GM15510 (cell line): ENCODE measurements at regions not wholly inside any gene's neighbourhood (a gene's known extent, or its start where the extent isn't known, plus 50 kb on each side); places are given as distances from the start of the nearest gene placed in this dataset.

Source experiments
- POLR2A ChIP-seq: IDR thresholded peaks from 3 replicates; pipeline ENCODE4 v1.6.1; 2011; ENCODE audit warnings: borderline replicate concordance; ENCODE audit not compliant: insufficient read length; ENCODE audit errors: extremely low read depth

DNA sequence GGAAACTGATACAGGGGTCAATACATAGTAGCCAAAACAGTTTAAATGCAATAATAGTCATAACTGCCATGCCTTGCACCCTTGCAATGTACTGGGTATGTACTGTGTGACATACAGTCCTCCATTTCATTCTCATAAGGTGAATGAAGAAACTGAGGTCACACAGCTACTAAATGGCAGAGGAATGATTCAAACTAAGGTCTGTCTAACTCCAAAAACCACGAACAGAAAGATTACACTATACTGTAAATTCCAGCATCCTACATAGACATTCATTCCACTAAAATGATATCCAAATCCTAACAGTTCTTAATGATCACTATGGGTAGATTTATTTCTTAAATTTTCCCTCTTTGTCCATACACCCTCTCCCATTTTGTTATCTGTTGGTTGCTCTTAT lies 238.1 kb upstream of the SERP2 start:
- TF ChIP-seq POLR2A, result no peak

DNA sequence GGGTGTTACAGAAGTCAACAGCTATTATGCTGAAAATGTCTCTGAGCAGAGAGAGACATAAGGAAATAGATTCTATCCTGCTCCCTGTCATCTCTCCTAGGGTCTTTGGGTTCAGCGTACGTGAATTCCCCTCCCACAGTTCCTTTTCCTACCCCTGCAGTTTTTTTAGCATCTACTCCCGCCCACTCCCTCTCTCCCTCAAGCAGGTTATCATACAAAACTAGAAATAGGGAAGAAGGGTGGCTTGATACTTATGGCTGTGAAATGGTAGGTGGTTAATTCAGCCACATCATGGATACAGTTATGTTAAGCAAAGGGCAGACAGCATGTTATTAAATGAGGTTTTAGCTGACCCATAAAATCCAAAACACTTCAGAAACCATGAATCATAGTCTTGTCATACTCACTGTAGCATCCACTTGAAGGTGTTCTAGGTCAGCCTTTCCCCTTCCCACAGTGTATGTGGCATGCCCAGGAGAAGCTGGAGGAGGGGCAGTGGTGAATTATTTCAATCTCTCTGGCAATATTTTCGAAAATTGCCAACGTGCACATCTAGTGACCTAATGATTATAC lies 236.8 kb upstream of the SERP2 start:
- TF ChIP-seq POLR2A, result no peak

DNA sequence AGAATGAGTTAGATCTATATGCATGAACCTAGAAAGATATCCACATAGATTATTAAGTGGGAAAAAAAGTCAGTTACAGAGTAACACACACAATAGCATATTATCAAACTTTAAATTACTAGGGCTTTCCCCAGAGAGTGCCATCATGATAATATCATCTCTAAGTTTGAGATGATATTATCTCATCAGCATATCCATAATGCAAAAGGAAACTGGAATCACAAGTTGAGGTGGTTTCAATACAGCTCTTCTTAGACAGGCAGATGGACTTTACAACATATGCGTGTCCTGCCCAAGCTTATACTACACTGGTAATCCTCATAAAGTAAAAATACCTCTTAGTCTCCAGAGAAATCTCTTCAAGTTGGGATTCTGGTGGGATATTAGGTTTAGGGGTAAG lies 236.2 kb upstream of the SERP2 start:
- no peak for TF ChIP-seq POLR2A

DNA sequence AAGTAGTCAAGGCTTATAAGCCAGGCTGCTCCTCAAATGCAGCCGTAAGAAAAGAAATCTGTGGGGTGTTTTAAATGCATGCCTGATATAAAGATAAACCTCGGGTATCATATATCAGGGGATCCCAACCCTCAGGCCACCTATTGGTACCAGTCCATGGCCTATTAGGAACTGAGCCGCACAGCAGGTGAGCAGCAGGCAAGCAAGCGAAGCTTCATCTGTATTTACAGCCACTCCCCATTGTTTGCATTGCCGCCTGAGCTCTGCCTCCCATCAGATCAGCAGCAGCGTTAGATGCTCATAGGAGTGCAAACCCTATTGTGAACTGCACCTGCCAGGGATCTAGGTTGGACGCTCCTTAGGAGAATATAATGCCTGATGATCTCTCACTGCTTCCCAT lies 233.5 kb upstream of the SERP2 start:
- no peak for TF ChIP-seq POLR2A

DNA sequence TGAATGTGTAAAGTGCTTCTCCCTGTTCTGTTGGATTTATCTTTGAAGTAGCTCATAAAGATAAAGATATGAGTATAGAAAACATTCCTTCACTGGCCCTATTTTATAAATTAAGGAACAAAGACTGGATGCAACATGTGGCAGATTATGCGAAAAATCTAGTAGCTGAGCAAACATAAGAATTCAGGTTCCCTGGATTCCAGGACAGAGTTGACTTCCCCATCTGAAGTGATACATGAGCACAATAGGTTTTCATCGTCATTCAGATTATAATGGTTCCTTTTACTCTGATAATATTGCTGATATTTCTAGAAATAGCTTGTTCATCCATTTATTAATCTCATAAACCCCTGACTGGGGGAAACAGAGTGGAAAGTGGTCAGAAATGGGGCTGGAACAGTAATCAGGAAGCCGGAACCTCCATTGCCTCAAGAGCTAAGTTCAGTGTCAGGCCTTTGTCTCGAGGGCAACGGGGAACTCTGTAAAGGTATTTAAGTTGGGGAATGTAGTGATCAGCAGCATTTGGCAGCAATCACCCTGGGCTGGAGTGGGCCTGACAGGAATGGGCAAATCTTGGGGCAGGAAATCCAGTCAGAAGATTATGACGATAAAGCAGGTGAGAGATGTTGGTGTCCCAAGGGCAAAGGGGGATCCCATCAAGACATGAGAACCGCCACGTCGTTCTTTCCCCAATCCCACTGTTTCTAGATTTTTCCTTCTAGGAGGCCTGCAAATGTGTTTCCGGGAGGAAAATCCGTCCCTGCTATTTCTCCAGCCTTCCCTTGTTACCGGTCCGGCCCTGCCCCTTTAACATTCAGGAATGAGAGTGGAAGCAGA lies 232.5 kb upstream of the SERP2 start:
- no peak for TF ChIP-seq POLR2A

DNA sequence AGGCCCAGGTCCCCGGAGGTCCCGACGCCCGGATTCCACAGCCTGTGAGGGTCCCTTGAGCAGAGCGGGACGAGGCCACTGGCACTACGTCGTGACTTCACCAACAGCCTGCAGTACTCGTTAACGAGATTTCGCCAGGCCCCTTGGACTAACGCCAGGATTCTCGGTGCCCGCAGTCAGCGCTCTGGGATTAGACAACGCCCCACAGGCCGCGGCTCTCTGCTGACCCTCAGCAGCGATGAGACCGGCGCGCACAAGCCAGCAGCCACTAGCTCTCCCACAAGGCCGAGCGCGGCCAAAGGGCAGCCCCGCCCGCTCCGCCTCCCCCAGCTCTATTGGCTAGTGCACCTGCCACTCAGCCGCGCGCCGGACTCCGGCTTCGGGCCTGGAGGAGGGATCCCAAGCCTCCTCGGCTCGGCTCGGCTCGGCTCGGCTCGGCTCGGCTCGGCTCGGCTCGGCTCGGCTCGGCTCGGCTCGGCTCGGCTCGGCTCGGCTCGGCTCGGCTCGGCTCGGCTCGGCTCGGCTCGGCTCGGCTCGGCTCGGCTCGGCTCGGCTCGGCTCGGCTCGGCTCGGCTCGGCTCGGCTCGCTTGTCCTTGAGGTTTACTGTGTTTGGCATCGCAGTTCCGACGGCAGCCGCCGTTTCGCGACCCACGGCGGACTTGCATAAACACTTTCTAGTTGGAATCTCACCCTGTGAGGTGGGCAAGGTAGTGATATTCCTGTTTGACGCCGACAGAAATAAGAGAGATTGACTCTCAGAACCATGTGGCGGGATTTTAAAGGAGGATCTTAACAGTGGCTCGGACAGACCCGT lies 231.7 kb upstream of the SERP2 start:
- peak; percentile 89 for TF ChIP-seq POLR2A

DNA sequence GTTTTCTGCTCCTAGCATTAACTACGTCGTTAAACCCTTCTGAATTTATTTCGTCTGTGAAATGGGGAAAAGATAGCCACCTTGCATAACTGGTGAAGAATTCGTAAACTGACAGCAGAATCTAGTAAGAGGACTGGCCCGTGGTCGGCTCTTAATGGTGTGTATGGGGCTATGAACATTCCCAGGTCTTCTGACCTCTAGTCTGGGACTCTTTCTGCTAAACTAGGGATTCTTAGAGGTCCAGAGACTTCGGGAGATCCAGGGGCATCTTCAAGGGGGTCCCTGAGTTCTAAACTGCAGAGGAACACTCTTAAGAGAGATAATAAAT lies 231.1 kb upstream of the SERP2 start:
- no peak for TF ChIP-seq POLR2A

DNA sequence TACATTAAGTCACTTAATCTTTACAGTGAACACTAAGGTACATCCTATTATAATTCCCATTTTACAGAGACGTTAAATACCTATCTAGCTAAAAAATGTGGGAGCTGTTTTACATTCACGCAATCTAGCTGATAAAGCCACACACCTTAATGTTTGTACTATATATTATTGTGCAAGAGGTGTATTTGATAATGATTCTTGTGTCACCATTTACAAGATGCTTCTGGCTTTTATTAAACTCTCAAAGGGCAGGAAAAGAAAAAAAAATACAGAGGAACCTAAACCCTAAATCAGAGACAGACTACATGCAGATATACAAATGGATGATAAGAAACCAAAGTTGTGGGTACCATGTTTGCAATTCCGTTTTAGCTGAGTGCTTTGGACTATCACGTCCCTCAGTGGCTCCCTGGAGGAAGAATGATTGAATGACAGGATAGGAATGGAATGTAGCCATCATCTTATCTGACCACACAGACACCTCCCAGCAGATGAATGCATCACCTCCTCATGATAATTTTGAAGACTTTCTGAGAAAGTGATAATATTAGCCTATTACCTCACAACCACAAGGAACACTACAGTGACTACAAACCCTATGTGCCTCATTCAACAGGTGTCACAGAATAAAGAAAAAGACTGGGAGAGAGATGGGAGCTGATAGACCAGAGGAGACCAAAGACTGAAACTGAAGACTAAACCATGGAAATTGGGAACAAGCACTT lies 230.5 kb upstream of the SERP2 start:
- TF ChIP-seq POLR2A, result no peak

DNA sequence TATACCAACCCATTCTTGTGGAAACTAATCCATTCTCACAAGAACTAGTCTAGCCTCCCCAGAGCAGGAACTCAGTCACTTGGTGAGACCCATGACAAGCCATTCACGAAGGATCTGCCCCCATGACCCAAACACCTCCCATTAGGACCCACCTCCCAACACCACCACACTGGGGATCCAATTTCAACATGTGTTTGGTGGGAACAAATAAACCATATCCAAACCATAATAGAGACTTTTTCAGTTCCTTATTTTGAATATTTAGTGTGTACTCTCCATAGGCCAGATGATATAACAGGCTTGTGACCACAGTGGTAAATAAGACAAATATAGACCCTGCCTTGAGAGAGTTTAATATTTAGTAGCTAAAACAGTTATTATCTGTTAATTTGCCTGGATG lies 227.5 kb upstream of the SERP2 start:
- TF ChIP-seq POLR2A, result no peak

DNA sequence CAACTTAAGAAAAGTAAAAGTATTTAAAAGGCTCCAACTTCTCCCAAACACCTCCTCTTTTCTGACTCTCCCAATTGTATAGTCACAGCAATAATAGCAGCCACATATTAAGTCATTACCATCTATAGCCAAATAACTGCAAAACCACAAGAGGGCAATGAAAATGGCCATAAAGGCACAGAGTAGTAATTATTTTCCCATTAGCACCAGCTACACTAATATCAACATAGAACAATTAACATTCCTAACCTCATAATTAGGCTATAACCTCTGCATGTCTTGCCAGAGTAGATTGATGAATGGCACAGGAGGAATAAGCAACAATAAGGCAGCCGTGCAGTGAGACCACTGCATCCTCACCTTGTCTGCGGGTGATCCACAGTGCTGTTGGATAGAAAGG lies 226.4 kb upstream of the SERP2 start:
- no peak for TF ChIP-seq POLR2A

DNA sequence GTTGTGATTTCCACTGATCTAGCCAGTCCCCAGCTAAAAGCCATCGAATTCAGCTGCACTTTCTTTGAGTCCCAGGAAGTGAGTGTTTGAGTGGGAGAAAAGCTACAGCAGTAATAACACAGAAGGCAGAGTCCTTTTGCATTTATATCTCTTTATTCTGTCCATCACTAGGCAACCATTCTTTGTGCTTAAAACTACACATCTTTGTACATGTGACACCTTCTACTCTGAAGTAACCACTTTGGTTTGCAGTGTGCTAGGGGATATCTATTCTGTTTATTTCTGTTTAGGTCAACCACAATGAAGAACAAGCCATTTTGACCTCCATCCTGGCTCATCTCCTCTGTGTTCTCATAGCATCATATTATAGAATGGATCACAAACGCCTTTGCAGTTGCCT lies 226.0 kb upstream of the SERP2 start:
- TF ChIP-seq POLR2A, result no peak

DNA sequence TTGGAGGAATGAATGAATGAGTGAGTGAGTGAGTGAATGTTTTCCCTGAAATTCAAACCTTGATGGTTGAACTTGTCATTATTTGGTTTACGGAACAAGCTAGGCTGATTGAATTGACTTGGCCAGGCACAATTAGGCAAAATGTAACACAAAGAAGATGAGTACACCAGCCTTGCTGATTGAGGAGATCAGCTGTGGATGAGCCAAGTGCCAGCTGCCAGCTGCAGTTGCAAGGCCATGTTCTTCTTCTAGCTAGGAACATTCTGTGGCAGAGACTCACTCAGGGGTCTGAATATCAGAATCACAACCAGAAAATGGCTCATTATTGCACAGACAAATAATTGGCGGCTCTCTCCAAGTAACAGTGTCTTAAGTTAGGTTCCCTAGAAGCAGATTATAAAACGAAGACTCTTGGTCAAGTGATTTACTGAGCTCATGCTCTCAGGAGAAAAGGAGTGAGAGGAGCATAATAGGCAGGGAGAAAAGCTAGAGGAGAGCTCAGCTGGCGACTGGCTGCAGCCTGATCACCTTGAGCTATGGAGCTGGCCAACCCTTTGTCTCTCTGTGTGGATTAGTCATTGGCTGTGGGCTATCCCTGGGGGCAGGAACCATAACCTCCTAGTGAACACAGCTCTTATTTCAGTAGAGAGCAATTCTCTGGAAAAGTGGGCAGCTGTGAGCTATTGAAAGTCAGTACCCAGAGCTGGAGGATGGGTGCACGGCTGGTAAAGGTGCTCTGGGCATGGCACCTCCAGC lies 225.3 kb upstream of the SERP2 start:
- no peak for TF ChIP-seq POLR2A

DNA sequence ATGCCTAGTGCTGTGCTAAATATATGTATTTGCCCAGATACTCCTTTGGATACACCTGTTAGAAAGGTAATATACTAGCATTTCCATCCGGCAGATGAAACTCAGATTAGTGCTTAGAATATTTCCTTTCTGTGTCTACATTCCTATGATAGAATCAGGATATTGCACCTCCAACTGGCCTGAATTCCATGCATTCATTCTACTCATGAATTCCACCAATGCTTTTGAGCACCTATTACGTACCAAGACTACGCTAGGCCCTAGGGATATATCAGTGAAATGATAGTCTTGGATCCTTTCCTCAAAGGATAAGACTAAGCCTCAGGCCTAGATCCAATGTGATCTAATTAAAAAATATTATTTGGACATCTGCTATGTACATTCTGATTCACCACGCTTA lies 223.8 kb upstream of the SERP2 start:
- TF ChIP-seq POLR2A, result no peak

DNA sequence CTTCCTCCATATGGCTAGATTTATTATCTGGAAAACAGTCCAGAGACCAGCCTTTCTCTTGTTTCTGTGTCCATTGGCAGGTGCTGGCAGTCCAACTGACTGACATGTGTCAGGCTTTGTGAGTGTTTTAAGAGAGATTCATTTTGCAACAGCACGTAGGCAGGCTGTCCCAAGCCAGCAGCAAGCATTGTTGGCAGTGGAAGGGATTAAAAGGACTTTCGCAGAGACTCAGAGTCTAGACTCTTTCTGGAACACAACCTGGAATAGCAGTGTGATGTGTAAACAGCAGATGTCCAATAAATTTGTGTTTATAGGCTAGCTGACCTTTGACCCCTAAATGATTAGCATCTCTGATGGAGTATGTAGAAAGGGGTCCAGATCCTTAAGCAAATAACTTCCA lies 222.2 kb upstream of the SERP2 start:
- no peak for TF ChIP-seq POLR2A

DNA sequence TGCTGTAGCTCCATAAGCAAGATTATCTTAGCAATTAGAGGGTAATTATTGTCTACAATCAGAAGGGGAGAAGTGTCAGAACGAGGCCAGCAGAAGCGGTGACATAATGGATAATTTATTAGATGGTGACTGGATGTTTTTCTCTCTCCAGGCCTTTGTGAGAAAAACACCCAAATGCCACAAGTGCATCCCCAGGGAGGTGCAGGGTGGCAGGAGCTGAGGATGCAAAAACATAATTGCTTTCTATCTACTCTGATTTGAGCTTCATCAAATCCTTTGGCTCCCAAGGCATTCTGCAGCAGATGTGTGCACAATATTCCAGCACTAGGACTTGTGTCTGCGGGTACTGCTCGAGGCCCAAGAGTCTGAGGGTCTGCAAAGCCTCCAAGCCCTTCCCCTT lies 220.1 kb upstream of the SERP2 start:
- TF ChIP-seq POLR2A, result no peak
